ENCODE measurements at regions not wholly inside any gene's neighbourhood (a gene's known extent, or its start where the extent isn't known, plus 50 kb on each side); places are given as distances from the start of the nearest gene placed in this dataset.

- 89% methylated on average over 7 of the region's 7 CpGs for WGBS (ENCODE audit: insufficient coverage)
These were observed 431.2 kb upstream of the DYNLRB2 start for GRCh38 chr16:80109581-80109980.

DNA sequence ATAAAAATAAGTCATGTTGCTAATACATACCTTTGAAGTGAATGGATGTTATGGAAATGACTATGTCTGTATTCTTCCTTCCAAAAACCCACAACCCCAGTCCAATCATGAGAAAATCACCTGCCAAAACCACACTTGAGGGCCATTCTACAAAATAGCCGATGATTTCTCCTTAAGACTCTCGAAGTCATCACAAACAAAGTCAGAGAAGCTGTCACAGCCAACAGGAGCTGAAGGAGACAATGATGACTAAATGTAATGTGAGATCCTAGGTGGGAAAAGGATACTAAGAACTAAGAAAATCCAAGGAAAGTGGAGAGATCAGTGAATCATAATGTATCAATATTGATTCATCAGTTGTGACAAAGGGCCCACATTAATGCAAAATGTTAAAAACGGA is 432.9 kb upstream of the DYNLRB2 start:
- ATAC-seq (ENCODE audit: low read depth) (no peak), DNase-seq (no peak)
- CTCF ChIA-PET, result no interaction called here
- Histone ChIP-seq H2AFZ (ENCODE audit: insufficient read depth, low read depth, low read length, poor library complexity, severe bottlenecking) (no peak overlapping the region), H3K27me3 (replicated peaks in 1 of 4; ENCODE audit: control extremely low read depth in 1 of 4, control insufficient read depth in 3 of 4, insufficient read depth in 4 of 4, low read length in 3 of 4) (no peaks in the 10 kb centered on the region), H3K4me3 (ENCODE audit: control extremely low read depth in 1 of 5, extremely low read depth in 1 of 5, insufficient read depth in 1 of 5, low read depth in 2 of 5, low read length in 4 of 5) (no peak overlapping the region), H3K4me2 (replicated peaks; ENCODE audit: low read depth, low read length, poor library complexity, severe bottlenecking) (no peak overlapping the region), H3K9me3 (ENCODE audit: control extremely low read depth in 1 of 3, control insufficient read depth in 2 of 3, insufficient read depth in 1 of 3, low read length in 2 of 3) (peaks cover 0 to 2% (median 0%) of the 10 kb centered on the region in 3 donors), H3K27ac (ENCODE audit: low read length in 2 of 2) (no peak overlapping the region), H3K9ac (ENCODE audit: low read length) (no peak overlapping the region), H3K36me3 (replicated peaks in 1 of 2; ENCODE audit: control extremely low read depth in 1 of 2, control insufficient read depth in 1 of 2, extremely low read depth in 1 of 2, insufficient read depth in 2 of 2, low read length in 1 of 2) (no peaks in the 10 kb centered on the region), H3K4me1 (ENCODE audit: control insufficient read depth in 2 of 2, insufficient read depth in 2 of 2, low read length in 2 of 2) (no peaks in the 10 kb centered on the region), H4K20me1 (ENCODE audit: control insufficient read depth, insufficient read depth, low read length, poor library complexity, severe bottlenecking) (no peaks in the 10 kb centered on the region), H3K79me2 (ENCODE audit: control insufficient read depth, insufficient read depth, low read length) (no peaks in the 10 kb centered on the region)
- POLR2A ChIA-PET, result no interaction called here
- TF ChIP-seq EZH2 (IDR thresholded peaks at IDR 0.05; ENCODE audit: borderline replicate concordance, insufficient read depth, low read depth, low read length, poor library complexity, severe bottlenecking), result no peak
- TF ChIP-seq CTCF (IDR thresholded peaks at IDR 0.05), result no peak
- H3K27ac Mint-ChIP-seq, result no peak overlapping the region
- H3K4me3 Mint-ChIP-seq, result no peak overlapping the region
- intact Hi-C loops (cut with micrococcal nuclease), result no loop called here
- H3K9me3 Mint-ChIP-seq (ENCODE audit: insufficient read depth), result no peaks in the 10 kb centered on the region
- no peaks in the 10 kb centered on the region for H3K4me1 Mint-ChIP-seq
- no CpG with 5 or more reads among the region's 3 CpGs for WGBS (ENCODE audit: insufficient coverage)
- peaks cover 19% of the 10 kb centered on the region for H3K27me3 Mint-ChIP-seq

More at GRCh38 chr16:80109581-80109980, 431.2 kb upstream of the DYNLRB2 start:
- no peak overlapping the region for H3K9ac ChIP-seq (ENCODE audit: low read length)
- H3K27me3 Mint-ChIP-seq, result peaks cover 12% of the 10 kb centered on the region
- intact Hi-C loops (cut with micrococcal nuclease), result no loop called here
- H4K20me1 ChIP-seq (ENCODE audit: control insufficient read depth, insufficient read depth, low read length, poor library complexity, severe bottlenecking), result no peaks in the 10 kb centered on the region
- H3K4me3 Mint-ChIP-seq, result no peak overlapping the region
- H3K4me3 ChIP-seq (ENCODE audit: control extremely low read depth in 1 of 5, extremely low read depth in 1 of 5, insufficient read depth in 1 of 5, low read depth in 2 of 5, low read length in 4 of 5), result no peak overlapping the region
- CTCF ChIA-PET, result no interaction called here
- H3K4me2 ChIP-seq (replicated peaks; ENCODE audit: low read depth, low read length, poor library complexity, severe bottlenecking), result no peak overlapping the region
- H3K27me3 ChIP-seq (replicated peaks in 1 of 4; ENCODE audit: control extremely low read depth in 1 of 4, control insufficient read depth in 3 of 4, insufficient read depth in 4 of 4, low read length in 3 of 4), result no peaks in the 10 kb centered on the region
- no peak for DNase-seq
- no peak for ATAC-seq (ENCODE audit: low read depth)
- H3K27ac Mint-ChIP-seq, result no peak overlapping the region
- no peak for TF ChIP-seq CTCF (IDR thresholded peaks at IDR 0.05)
- no peak for TF ChIP-seq EZH2 (IDR thresholded peaks at IDR 0.05; ENCODE audit: borderline replicate concordance, insufficient read depth, low read depth, low read length, poor library complexity, severe bottlenecking)
- H3K9me3 ChIP-seq (ENCODE audit: control extremely low read depth in 1 of 3, control insufficient read depth in 2 of 3, insufficient read depth in 1 of 3, low read length in 2 of 3), result peaks cover 0 to 2% (median 0%) of the 10 kb centered on the region in 3 donors
- H3K9me3 Mint-ChIP-seq (ENCODE audit: insufficient read depth), result no peaks in the 10 kb centered on the region
- no peak overlapping the region for H2AFZ ChIP-seq (ENCODE audit: insufficient read depth, low read depth, low read length, poor library complexity, severe bottlenecking)
- no peaks in the 10 kb centered on the region for H3K4me1 ChIP-seq (ENCODE audit: control insufficient read depth in 2 of 2, insufficient read depth in 2 of 2, low read length in 2 of 2)
- no peaks in the 10 kb centered on the region for H3K79me2 ChIP-seq (ENCODE audit: control insufficient read depth, insufficient read depth, low read length)
- H3K27ac ChIP-seq (ENCODE audit: low read length in 2 of 2), result no peak overlapping the region
- POLR2A ChIA-PET, result no interaction called here
- H3K36me3 ChIP-seq (replicated peaks in 1 of 2; ENCODE audit: control extremely low read depth in 1 of 2, control insufficient read depth in 1 of 2, extremely low read depth in 1 of 2, insufficient read depth in 2 of 2, low read length in 1 of 2), result no peaks in the 10 kb centered on the region
- H3K4me1 Mint-ChIP-seq, result no peaks in the 10 kb centered on the region
